NCI-H2029 (cell line): ENCODE measurements at regions not wholly inside any gene's neighbourhood (a gene's known extent, or its start where the extent isn't known, plus 50 kb on each side); places are given as distances from the start of the nearest gene placed in this dataset.
"Not testable (repeated sequence)": the region's sequence is repeated elsewhere in the genome, so short reads cannot be mapped to it uniquely, and the experiment has no call there.

Source experiments
- DNase-seq: peaks from one replicate; lab custom pipeline; 2025; lab: John Stamatoyannopoulos, UW

DNA sequence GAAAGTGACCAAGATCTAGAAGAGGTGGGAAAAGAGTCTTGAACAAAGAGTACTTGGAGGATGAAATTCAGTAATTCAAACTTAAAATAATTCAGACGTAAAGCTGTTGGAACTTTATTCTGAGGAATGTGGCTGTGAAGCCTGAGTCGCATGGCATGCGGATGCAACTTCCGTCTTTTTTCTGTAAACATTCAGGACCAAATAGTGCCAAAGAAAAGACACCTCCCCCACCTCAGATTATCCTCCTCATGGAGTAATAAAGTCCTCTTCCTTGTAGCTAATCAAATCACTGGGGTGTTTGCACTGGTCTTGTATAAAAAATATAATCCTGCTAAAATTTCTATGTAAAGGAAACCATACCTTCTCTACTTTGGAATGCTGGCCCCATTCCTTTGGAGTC, 790.4 kb downstream of the TSN start:
- no peak for DNase-seq

DNA sequence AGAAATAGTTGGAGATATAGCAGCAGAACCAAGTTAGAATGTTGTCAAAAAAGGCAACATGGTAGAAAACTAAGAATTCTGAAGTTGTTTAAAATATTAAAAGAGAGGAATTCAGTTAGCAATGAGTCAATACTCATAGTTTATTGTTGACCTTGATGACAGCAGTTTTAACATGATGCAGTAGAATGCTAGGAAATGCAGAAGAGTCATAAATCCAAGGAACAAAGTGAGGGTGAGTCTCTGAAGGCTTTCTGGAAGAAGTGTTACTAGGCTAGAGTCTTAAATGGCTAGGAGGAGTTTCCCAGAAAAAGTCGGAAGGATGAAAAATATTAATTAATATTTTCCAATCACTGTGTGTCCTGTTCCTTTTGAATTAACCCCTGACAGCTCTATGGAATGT, 807.3 kb downstream of the TSN start:
- DNase-seq = no peak

DNA sequence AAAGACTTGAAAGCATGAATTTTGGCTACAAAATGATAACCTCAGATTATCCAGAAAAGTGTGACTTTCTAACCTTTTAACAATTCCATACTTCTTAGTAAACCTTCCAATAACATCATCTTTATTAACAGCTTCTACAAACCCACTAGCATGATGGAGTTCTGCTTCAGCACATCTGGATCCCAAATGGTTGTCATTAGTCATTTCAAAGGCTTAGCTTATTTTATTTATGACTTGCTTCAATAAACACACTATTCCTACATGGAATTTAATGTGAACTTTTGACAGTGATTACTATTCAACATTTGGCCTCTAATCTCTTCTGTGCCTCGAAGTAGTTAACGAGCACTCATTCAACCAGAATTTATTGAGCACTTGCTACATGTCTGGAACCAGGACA, 808.3 kb downstream of the TSN start:
- no peak for DNase-seq

DNA sequence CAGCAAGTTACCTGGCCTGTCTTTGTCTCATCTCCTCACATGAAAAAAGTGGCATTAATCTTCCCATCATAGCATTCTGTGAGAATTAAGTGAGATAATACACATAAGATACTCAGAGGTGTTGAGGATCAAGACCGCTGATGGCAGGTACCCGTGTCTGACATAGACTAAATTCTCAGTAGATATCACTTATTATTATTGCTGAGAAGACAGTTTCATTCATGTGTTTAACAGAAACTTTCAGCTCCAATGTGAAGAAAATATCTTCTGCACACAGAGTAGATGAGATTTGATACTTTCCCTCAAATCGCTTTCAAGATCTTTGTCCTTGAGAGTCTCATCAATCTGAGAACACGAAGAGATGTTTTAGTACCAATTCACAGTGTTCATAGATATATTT, 809.4 kb downstream of the TSN start:
- DNase-seq = no peak

DNA sequence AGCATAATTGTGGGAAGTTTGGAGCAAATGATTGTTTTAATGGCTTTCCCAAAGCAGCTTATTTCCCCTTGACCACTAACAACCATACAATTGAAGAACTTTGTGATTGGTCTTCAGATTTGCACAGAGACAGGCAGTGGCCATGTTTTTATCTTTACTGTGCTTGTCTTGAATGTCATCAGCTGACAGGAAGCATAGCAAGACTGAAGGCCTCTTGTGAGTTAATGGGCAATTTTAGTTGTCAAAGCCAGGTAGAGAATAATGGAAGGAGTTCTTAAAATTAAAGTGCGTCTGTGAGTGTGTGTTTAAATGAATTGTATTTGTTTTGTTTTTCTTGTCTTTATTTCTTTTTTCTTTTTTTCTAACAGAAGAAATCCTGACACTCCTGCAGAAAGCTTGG, 809.9 kb downstream of the TSN start:
- DNase-seq = no peak

DNA sequence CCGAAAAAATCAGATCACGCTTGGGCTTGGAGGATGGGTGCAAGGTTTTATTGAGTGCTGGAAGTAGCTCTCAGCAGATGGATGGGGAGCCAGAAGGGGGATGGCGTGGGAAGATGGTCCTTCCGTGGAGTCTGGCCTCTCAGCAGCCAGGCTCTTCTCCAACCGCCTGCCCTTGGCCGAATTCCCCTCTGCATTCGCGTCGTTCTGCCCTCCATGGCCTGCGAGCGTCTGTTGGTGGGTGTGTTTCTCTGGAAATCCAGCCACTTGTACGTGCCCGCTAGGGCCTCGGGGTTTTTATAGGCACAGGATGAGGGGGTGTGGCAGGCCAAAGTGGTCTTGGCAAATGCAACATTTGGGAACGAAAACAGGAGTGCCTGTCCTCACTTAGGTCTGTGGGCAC, 815.2 kb downstream of the TSN start:
- no peak for DNase-seq

DNA sequence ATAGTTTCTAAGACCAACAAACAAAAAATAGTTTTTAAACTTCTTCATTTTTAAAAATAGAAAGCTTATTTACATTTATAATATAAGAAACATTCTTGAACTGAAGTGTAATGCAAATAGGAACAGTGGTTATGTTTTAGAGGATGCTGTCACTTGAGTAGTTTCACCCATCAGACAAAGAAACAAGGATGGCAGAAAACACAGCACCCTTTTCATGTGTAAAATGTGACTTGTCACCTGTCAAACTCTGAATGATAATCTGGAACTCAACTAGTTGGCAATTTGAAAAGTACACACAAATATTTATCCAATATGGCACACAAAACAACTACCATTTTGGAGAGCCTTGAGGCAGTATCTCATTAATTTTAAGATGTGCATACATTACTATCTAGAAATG, 816.0 kb downstream of the TSN start:
- DNase-seq = not testable (repeated sequence)

DNA sequence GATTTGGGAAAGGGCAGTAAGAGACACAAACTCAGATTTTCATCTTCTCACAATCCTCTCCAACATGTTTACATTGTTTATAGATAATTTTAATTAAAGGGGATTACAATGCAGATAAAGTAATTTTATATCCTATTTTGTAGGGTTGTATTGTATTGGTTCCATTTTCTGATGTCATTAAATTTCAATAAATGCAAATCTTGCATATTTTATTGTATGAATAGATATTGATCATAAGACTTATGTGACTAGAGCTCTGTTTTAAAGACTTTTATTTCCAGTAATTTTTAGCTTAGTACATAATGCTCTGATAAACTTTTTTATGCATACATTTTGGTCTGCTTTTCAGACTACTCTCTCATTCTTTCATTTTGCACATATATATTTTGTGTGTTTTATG, 819.6 kb downstream of the TSN start:
- no peak for DNase-seq

DNA sequence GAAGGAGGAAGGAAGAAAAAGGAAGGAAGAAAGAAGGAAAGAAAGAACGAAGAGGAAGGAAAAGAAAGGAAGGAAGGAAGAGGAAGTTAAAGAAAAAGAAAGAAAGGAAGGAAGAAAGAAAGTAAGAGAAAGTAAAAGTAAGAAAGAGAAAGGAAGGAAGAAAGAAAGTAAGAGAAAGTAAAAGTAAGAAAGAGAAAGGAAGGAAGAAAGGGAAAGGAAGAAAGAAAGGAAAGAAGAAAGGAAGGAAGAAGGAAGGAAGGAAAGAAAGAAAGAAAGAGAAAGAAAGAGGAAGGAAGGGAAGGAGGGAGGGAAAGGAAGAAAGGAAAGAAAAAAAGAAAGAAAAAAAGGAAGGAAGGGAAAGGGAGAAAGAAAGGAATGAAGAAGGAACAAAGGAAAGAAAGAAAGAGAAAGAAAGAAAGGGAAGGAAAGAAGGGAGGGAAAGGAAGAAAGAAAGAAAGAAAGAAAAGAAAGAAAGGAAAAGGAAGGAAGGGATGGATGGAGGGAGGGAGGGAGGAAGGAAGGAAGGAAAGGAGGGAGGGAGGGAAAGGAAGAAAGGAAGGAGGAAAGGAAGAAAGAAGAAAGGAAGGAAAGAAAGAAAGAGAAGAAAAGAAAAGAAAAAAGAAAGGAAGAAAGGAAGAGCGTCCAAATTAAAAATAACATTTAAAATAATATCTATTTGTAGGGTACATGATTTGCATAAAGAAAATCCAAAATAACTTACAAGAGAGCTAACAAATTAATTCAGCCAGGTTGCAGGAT, 827.9 kb downstream of the TSN start:
- DNase-seq = no peak

DNA sequence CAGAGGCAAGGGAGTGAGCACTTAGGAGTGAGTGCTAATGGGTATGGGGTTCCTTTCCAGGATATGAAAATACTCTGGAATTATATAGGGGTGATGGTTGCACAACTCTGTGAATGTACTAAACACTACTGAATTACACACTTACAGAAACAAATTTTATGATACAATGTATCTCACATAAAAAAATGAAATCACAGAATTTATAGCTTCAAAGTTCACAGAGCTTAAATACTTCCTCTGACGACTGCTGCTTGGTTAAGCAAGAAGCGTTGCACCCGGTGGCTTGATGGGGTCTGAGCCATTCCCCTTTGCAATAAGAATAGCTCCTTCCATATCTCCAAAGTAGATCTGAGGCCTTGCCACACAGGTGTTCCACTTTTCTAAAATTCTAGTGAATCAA, 835.1 kb downstream of the TSN start:
- no peak for DNase-seq

DNA sequence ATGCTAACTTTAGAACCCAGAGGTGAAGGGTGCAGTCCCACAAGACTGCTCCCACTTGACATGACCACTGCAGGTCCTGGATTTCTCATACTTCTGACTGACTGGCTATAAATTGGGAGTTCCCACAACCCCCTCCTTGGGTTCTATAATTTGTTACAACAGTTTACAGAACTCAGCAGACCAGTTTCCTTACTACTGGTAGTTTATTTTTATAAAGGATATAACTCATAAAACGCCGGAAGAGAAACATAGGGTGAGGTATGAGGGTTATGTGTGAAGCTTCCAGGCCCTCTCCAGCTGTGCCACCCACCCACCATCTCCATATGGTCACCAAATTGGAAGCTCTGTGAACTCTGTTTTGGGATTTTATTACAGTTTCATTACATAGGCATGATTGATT, 839.6 kb downstream of the TSN start:
- no peak for DNase-seq

DNA sequence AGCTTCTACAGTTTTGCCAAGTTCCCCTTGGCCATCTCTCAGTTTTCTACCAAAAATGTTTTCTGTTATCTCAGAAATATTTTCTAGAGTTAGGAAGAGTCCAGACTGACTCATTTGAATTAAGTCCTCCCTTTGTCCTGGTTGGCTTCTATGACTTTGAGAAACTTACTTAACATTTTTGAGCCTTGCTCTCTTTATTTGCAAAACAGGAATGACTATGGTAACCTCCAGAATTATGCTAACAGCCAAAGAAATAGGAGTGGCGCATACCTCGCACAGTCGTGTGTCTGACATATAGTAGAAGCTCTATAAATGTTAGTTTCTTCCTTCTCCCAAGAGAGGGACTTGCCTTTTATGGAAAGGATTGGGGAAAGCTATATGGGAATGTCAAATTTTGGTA, 841.1 kb downstream of the TSN start:
- no peak for DNase-seq

DNA sequence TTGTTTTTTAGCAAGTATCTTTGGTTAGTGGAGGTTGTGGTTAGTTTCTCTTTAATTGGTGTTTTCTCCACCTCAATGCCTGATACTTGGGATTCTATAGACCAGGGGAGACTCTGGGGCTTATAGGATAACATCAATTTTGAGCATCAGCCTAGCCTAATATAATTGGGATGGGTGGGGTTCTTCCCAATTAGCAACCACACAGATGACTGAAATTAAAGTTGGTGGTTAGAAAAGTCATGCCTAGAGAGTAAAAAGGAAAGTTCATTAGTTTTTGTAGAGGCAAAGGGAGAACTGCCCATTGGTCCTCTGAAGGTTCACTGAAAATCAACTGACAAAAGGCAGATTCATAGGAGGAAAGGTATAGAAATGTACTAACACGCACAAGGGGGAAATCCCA, 843.3 kb downstream of the TSN start:
- DNase-seq = no peak

DNA sequence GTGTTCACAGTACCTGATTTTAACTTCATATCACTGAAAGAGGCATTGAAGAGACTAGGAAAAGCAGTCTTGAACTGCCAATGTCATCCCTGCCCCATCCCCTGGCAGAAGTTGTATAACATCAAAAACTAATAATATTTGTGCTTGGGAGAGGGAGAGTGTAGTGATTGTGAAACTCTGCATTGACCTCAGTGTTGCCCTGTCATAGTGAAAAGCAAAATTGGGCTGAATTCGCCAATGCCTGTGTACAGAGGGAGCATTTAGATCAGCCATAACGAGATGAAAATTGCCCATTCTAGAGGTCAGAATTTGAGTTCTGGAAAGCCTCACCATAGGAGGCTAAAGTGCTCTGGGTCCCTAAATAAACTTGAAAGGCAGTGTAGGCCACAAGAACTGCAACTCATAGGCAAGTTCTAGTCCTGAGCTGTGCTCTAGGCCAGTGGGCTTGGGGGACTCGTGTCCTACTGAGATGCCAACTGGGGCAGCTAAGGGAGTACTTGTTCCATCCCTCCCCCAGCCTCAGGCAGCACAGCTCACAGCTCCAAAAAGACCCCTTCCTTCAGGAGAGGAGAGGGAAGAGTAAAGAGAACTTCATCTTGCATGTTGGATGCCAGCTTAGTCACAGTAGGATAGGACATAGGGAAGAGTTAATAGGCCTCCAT, 855.6 kb downstream of the TSN start:
- DNase-seq = no peak

DNA sequence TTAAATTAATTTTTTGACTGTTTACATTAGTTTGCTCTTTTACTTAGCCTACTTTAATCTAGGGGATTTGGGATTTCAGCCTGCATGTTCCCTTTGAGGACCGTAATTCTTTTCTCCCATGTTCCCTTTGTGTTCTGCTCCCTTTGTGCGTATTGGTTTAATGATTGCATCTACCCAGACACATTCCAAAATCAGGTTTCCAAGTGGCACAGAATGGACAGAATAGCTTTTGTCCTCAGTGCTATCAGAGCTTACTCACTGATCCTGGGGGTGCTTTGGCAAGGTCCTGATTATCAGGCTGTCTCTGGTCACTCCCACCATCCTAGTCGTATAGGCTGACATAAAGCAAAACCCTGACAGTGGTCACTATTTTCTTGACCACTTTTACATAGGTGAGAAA, 867.5 kb downstream of the TSN start:
- DNase-seq = no peak

DNA sequence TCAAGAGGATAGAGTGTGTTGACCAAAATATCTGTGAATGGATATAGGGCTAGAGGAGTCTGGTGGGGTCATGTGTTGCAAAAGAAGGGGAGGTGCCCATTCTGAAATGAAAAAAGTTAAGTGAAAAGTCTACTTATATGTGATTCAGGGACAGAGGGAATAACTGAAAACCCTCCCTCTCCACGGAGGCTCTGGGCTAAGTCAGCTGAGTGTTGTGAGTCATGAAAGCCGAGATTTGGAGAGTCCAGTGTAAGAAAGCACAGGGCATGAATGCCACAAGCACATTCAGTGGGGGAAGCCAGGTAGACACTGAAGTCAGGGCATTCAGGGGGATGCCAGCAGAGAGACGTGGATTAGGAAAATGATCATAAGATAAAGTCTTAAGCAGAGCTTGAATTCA, 871.9 kb downstream of the TSN start:
- no peak for DNase-seq

DNA sequence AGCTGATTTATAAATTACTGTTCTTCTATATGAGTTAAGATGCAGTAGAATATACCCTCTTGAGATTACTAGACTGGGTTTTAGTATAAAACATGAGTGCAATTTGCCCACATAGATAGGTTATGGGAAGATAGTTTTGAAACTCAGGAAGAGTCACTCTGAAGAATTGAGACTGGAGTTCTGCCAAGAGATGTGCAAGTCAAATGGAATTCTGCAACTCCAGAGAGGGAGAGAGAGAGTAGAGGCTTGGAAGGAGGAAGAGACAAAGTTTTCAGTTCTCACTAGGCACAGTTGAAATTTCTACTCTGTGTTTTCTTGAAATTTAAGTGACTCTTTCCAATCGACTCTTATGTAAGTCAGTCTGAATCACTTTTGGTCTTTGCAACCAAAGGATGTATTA, 878.8 kb downstream of the TSN start:
- DNase-seq = no peak

DNA sequence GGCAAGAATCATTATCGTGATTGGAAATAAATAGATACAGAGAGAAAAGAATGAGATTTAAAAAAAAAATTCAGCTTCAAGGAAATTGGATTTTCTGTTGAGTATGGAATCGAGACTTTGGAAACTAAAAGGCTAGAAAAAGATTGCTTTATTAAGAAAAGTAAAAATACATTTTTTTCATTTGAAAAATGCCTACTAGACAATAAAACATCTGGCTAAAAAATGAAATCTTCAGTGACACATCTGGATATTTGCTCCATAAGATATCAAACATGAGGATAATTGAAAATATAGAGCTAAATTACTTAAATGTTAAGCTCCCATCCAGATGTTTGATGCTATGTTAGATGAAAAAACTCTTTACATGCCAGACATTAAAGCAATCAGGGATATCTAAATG, 879.5 kb downstream of the TSN start:
- DNase-seq = no peak

DNA sequence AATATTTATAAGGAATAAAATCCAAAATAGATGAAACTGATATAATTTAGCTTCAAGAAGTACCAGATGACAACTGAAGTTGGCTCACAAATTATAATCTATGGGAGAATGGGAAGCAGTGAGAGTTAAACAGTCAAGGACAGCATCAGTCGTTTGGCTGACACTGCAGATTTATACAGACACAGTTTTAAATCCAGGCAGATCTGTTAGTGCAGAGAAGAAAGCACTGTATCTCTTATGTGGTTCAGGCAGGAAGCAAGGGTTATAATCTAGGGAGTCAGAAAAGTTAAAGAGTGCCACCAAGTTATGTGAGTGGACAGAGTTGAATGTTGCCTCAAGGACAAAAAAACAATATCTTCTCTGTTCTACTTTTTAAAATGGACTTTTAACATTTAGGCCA, 880.2 kb downstream of the TSN start:
- no peak for DNase-seq

DNA sequence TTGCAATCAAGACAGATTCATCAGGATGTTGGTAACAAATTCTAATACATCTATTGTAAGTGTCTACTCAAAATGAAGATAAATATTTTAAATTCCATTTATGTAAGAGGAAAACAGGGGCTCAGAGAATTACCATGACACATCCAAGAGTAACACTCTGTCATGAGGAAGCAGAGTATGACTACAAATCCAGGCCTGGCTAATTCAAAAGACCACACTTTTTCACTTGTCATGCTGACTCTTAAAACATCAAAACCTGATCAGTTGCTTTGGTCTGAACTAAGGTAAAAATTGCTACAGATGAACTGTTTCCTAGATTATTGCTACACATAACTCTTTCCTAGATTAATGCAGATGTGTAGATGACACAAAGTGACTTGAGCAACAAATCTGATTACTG, 880.6 kb downstream of the TSN start:
- no peak for DNase-seq

DNA sequence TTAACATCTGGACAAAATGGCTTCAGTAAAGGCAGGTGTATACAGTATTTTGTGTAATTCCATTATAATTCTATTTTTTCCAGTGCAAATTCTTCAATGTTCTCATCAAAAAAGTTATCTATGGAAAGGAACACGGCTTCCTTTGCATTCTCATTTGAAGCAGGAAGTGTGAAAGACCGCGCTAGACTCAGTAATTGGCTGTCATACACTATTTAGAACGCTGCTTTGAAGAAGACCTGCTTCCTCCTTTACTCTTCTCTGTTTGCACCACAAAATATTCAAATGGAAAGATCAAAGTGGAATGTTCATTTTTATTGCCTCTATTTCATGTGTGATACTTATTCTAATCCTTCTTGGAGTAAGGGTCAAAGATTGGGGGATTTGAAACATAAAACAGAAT, 883.7 kb downstream of the TSN start:
- DNase-seq = no peak

DNA sequence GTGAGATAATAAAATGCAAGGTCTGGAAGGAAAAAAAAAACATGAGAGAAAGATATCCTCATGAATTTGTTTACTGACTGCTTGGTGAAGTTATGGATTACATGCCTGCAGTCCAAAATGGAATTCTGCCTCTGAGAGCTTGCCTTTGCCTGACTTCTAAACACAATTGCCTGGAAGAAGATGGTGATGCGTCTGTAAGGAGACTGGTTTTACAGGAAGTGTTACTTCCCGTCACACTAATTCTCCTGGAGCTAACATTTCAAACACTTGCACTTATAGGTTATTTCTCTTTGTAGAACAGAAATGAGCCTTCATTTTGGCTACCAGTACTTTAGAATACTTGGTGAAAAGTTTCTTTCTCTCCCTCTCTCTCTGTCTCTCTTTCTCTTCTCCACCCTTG, 884.3 kb downstream of the TSN start:
- DNase-seq = no peak

DNA sequence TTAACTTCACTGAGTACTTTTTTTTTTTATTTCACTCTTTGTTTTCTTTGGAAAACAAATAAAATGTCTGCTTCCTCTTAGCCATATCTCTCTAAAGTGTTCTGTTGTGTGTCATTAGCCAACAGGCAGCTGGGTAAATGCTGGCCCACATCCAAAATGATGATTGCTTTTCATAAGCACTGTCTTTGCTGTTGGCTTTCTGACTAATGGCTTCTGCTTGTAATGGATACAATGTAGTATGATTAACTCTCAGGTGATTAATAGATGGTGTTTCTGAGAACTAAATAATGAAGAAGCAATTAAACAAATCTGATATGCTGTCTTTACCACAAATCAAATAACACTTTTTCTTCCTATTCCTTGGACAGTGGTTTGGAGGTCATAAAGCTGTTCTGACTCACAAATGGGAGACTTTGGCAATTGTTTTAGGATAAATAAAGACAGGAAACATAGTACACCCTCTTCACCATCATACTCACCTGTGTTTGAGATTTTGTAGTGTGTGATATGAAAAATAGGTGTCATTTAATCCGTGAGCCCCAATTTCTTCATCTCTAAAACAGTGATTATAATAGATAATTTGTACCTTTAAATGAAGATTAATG, 888.4 kb downstream of the TSN start:
- peak; percentile 96 for DNase-seq

DNA sequence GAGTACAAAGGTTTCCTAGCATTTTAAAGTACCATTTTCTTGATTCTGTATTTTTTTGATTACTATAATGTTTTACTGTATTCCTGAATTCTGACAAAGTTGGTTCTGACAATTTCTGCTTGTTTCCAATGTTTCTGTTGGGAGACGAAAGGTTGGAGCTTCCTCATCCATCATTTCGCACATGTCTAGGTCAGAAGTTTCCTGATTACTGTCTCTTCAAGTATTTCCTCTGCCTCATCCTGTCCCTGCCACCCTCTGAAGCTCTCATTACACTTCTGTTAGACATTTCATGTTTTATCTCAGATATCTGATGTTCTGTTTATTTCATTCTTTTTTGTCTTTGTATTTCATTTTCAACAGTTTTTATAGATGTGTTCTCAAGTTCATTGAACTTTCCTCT, 895.8 kb downstream of the TSN start:
- no peak for DNase-seq
